ENCODE measurements at regions not wholly inside any gene's neighbourhood (a gene's known extent, or its start where the extent isn't known, plus 50 kb on each side); places are given as distances from the start of the nearest gene placed in this dataset.

- no peaks in the 10 kb centered on the region for H3K9me3 ChIP-seq
- H3K27ac ChIP-seq = no peak overlapping the region
- no peak for DNase-seq (ENCODE audit: extremely low spot score in 2 of 2)
- H3K36me3 ChIP-seq = no peaks in the 10 kb centered on the region
- TF ChIP-seq POLR2A (IDR thresholded peaks at IDR 0.05) = no peak
- TF ChIP-seq CTCF (IDR thresholded peaks at IDR 0.05) = no peak
- no peak for TF ChIP-seq POLR2AphosphoS5 (IDR thresholded peaks at IDR 0.05; ENCODE audit: insufficient read depth in 1 of 2, low read depth in 1 of 2)
- H3K27me3 ChIP-seq = no peaks in the 10 kb centered on the region
- H3K4me3 ChIP-seq = no peak overlapping the region
- intact Hi-C loops (cut with DNase I) = no loop called here
- H3K4me1 ChIP-seq = no peaks in the 10 kb centered on the region
These were observed 301.4 kb downstream of the NR4A2 start for GRCh38 chr2:156031121-156031520.

GRCh38 chr2:156023229-156023869, 309.2 kb downstream of the NR4A2 start:
- intact Hi-C loops (cut with DNase I) = no loop called here
- Histone ChIP-seq H3K36me3 (no peaks in the 10 kb centered on the region), H3K27me3 (no peaks in the 10 kb centered on the region), H3K27ac (no peak overlapping the region), H3K4me3 (no peak overlapping the region), H3K9me3 (no peaks in the 10 kb centered on the region), H3K4me1 (no peaks in the 10 kb centered on the region)
- DNase-seq (ENCODE audit: extremely low spot score in 2 of 2) = no peak
- TF ChIP-seq POLR2AphosphoS5 (IDR thresholded peaks at IDR 0.05; ENCODE audit: insufficient read depth in 1 of 2, low read depth in 1 of 2) = no peak
- TF ChIP-seq POLR2A (IDR thresholded peaks at IDR 0.05) = no peak
- TF ChIP-seq CTCF (IDR thresholded peaks at IDR 0.05) = no peak

DNA sequence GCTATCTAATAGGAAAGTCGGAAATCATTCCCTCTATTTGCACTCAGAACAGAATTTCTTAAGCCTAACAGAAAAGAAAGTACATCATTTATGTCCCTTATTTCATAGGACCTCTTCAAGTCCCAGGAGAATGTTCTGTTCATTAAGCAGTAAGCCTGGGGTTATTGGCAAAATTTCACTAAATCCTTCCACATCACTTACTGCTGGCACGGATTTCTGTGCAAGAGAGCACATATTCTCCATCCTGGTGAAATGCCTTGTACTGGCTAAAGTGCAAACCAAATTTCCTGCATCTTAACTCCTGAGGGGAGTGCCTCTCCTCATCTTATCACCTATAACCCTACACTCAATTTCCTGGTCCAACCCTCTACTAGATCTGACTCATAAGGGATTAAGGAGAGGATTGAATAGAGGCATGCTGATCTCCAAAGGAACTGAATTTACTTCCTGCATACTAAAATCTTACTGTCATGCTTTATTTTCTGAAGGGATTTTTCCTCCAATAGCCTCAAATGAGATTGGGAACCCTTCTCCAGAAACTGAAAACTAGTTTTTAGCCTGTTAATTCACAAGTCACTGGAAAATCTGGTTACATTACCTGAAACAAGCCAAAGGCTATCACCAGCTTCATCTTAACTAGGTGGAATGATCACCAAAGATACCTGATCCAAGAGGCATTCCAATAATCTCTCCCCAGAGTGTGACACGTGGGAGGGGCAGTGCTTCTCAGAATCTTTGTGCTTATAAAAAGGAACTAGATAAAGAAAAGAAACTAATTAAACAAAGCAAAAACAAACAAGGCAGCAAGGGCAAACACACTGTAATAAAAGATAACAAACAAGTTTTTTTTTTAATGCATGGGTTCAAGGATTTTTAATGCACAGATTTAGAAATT, 311.1 kb downstream of the NR4A2 start:
- Histone ChIP-seq H3K9me3 (no peaks in the 10 kb centered on the region), H3K4me1 (no peaks in the 10 kb centered on the region), H3K4me3 (no peak overlapping the region), H3K27ac (no peak overlapping the region), H3K27me3 (no peaks in the 10 kb centered on the region), H3K36me3 (no peaks in the 10 kb centered on the region)
- TF ChIP-seq POLR2A (IDR thresholded peaks at IDR 0.05) = no peak
- TF ChIP-seq POLR2AphosphoS5 (IDR thresholded peaks at IDR 0.05; ENCODE audit: insufficient read depth in 1 of 2, low read depth in 1 of 2) = peak in 1 of 2 donors; percentile 15
- TF ChIP-seq CTCF (IDR thresholded peaks at IDR 0.05) = no peak
- no peak for DNase-seq (ENCODE audit: extremely low spot score in 2 of 2)
- intact Hi-C loops (cut with DNase I) = no loop called here

GRCh38 chr2:156019341-156019740, 313.2 kb downstream of the NR4A2 start:
- H3K27me3 ChIP-seq = no peaks in the 10 kb centered on the region
- no peak for TF ChIP-seq POLR2A (IDR thresholded peaks at IDR 0.05)
- no peak for TF ChIP-seq CTCF (IDR thresholded peaks at IDR 0.05)
- TF ChIP-seq POLR2AphosphoS5 (IDR thresholded peaks at IDR 0.05; ENCODE audit: insufficient read depth in 1 of 2, low read depth in 1 of 2) = no peak
- H3K27ac ChIP-seq = no peak overlapping the region
- H3K4me3 ChIP-seq = no peak overlapping the region
- intact Hi-C loops (cut with DNase I) = no loop called here
- H3K36me3 ChIP-seq = no peaks in the 10 kb centered on the region
- no peaks in the 10 kb centered on the region for H3K9me3 ChIP-seq
- H3K4me1 ChIP-seq = no peaks in the 10 kb centered on the region
- DNase-seq (ENCODE audit: extremely low spot score in 2 of 2) = no peak
